IPS-NIHi7 (cell line): ENCODE measurements at regions not wholly inside any gene's neighbourhood (a gene's known extent, or its start where the extent isn't known, plus 50 kb on each side); places are given as distances from the start of the nearest gene placed in this dataset.
"Not testable (repeated sequence)": the region's sequence is repeated elsewhere in the genome, so short reads cannot be mapped to it uniquely, and the experiment has no call there.

Experiments
- DNase-seq: peaks from one replicate; pipeline ENCODE4 v3.0.0; 2012; ENCODE audit warnings: mixed read lengths; ENCODE audit errors: extremely low spot score

DNA sequence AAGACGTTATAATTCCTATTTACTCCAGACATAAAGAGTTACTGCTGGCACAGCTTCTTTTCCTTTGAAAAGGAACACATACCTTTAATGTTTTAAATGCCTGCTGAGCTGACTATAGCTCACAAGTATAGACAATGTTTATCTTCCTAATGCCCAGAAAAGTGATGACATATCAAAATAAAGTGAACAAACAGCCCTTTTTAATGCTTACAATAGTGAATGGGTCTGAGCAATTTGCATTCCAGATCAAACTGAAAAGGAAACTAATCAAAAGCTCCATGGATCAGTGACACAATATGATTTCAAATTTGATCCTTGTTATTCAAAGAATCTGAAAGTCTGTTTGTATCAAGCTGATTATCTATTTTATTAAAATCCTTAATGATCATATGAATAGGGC is 233.6 kb upstream of the SEMA3E start:
- no peak for DNase-seq

DNA sequence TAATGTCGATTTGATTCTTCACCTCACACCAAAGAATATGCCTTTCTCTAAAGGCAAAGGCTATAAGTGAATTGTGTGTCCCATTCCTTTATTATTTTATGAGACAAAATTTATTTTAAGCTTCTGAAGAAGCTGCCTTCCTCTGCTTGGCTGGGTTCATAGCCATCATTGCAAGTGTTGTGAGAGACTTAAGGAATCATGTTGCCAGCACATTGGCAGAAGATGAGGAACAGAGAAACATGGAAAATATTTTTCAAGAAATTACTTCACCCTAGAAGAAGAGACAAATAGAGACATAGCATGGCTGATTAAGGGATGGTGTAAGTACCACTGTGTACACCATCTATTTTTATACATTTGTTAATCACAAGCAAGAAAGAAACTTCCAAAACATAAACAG is 230.1 kb upstream of the SEMA3E start:
- no peak for DNase-seq

- no peak for DNase-seq
Observed at GRCh38 chr7:83878614-83879013, 229.7 kb upstream of the SEMA3E start.

DNA sequence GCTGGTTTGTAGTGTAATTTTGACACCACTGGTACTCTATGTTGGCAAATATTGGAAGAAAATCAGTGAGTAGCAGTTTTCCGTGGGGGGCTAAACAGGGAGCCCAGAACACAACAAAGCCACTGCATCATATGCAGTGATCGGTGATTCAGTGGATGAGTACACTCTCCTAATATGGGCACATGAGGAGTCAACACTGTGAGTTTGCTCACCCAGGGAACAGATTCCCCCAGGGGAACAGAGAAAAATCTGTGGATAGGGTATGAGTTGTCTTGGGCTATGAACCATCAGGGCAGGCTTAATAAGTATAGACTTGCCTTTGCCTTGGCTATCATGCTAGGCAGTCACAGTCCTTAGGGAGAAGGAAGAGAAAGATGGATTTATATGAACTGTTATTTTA is 227.7 kb upstream of the SEMA3E start:
- peak; percentile 8 for DNase-seq

- DNase-seq, result no peak
Observed at GRCh38 chr7:83873459-83873858, 224.5 kb upstream of the SEMA3E start.

DNA sequence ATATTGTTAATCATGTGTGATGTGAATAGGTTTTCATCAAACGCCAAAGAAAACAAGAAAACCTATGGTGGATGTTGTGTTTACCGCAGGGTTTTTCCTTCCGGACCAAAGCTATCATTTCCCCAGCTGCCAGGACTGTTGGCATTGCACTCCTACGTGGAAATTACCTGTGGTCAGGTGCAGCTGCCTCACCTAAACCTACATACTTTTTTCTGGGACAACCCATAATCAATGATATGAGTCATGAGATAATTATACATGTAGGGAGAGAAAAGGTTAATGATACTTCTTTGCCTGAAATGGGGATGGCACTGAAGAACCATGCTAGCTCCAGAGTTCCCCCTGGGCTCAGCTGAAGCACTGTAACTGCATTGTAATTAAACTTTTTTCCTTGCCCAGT is 223.6 kb upstream of the SEMA3E start:
- no peak for DNase-seq

- DNase-seq, result no peak
Observed at GRCh38 chr7:83870515-83870914, 221.6 kb upstream of the SEMA3E start.

DNA sequence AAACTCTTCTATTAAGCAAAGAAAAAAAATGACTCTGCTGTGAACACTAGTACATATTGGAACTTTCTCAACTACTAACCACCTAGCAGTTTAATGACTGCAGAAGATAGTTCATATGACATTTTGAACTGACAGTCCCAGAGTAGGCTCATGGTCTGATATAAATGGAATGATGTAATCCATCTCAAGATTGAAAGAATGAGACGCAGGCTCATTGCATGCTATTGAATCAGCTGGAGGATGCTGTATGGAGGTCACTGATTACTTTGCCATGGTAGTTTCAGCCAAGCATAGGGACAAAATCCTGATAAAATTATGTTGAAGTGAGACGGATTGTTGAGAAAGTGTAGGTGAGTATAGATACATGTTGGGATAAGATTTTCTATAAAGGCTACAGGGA is 217.6 kb upstream of the SEMA3E start:
- DNase-seq, result no peak

DNA sequence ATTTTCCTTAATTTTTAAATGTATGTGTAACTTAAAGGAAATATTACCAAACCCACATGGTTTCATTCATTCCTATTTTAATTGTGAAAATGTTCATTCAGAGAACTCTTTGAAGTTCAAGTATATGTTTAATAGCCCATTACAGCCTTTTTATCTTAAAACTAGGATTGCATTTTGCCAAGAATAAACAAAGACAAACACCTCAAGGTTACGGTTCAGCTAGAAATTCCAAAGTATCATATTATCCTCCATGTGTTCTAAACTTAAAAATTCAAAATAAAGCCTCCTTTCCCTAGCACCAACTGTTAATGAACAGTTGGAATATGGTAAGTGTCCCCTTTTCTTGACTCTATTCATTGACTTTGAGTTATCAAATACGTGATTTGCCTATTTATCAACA is 215.6 kb upstream of the SEMA3E start:
- DNase-seq, result no peak

DNA sequence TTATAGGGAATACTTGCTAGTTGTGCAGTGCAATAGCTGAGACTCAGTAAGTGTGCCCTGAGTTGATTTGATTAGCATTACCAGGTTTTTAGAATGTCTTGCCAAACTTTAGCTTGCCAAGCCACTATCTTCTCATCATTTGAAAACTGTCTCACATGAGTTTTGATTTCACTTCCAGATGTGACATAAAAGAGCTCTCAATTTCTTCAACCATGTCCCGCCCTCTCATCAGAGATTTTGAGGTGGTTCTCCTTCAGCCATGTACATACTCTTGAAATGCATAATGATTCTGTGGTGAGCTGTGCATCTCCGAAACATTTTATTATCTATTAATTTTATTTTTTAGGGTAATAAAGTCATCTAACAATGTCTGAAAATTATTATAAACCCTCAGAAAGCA is 215.0 kb upstream of the SEMA3E start:
- DNase-seq, result no peak

GRCh38 chr7:83861876-83862275 is 212.9 kb upstream of the SEMA3E start:
- no peak for DNase-seq

GRCh38 chr7:83859827-83860226 is 210.9 kb upstream of the SEMA3E start:
- DNase-seq, result no peak

GRCh38 chr7:83857691-83858090 is 208.8 kb upstream of the SEMA3E start:
- DNase-seq, result no peak

DNA sequence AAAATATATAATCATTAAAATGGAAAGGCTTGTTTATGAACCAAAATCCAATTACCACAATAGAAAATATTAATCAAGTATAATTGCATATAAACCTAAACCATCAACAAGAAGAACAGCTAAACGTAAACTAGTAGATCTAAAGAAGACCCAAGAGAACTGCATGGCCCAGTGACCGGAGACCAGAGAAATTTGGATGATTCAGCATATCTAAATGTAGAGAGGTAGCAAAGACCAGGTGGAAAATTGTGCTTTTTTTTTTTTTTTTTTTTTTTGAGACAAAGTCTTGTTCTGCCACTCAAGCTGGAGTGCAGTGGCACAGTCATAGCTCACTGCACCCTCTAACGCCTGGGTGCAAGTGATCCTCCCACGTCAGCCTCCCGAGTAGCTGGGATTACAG is 207.2 kb upstream of the SEMA3E start:
- no peak for DNase-seq

GRCh38 chr7:83852136-83852535 is 203.2 kb upstream of the SEMA3E start:
- DNase-seq, result no peak

GRCh38 chr7:83851551-83851950 is 202.6 kb upstream of the SEMA3E start:
- no peak for DNase-seq

GRCh38 chr7:83850941-83851340 is 202.0 kb upstream of the SEMA3E start:
- no peak for DNase-seq

GRCh38 chr7:83850125-83850524 is 201.2 kb upstream of the SEMA3E start:
- no peak for DNase-seq

DNA sequence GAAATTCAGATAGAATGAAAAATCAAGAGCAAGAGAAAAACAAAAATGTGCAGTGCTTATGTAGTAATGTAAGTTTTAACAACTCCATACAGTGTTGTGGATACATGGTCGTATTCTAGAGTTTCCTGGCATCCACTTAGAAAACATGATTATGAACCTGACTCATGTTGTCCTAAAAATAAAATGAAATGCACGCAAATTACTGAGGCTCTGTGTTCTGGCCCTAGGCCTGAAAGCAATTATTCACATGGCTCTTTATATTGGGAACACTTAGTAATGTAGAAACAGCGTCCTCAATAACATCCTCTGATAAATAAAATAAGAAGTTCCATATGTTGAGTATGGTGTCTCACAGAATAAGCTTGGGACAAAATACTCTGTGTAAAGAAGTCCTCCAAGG is 200.2 kb upstream of the SEMA3E start:
- DNase-seq, result no peak

DNA sequence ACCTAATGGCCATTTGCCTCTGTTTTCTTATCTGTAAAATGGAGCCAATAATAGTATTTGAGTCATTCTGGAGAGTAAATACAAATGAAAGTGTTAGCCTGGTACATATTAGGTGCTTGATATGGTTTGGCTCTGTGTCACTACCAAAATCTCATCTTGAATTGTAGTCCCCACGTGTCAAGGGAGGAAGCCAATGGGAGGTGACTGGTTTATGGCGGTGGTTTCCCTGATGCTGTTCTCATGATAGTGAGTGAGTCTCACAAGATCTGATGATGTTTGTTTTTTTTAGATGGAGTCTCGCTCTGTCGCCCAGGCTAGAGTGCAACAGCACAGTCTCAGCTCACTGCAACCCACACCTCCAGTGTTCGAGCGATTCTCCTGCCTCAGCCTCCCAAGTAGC is 194.0 kb upstream of the SEMA3E start:
- DNase-seq, result no peak

DNA sequence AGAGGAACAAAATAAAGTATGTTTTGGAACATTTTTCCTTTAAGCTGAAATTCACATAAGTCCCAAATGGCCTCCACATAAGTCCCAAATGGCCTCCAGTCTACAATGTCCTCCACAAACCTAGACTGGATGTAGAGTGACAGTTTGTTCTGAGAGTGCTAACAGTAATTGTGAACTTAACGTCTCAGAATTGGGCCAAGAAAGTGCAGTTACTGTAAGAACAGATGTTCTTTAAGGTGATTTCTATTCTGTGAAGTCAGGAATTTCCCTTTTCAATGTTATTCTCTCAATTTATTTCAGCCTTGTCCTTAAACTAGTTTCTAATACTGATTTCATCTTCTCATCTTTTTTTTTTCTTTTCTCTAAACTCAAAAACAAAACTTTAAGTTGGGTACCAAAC is 188.7 kb upstream of the SEMA3E start:
- DNase-seq, result no peak

GRCh38 chr7:83836028-83836427 is 187.1 kb upstream of the SEMA3E start:
- no peak for DNase-seq

DNA sequence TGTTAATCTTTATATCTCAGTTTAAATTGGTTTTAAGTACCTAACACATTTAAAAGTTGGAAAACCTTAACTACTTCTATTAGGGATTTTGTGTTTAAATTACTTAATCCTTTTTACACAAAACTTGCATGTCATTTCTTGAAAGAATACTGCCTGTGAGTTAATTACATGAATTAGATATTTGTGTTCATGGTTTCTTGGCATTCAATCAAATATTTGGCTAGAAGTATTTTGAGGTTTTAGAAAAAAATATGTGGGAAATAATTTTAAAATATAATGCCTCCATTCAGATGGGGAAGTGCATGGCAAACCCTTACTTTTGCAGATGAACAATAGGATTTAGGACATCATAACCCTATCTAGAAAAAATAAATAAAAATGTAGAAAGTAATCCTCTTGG is 186.5 kb upstream of the SEMA3E start:
- DNase-seq, result no peak

GRCh38 chr7:83833721-83834120 is 184.8 kb upstream of the SEMA3E start:
- not testable (repeated sequence) for DNase-seq

GRCh38 chr7:83832009-83832408 is 183.1 kb upstream of the SEMA3E start:
- no peak for DNase-seq
